ENCODE measurements at regions not wholly inside any gene's neighbourhood (a gene's known extent, or its start where the extent isn't known, plus 50 kb on each side); places are given as distances from the start of the nearest gene placed in this dataset.
A peak's percentile ranks its signal among the peaks of the same experiment; 100 is the strongest.
"Not testable (repeated sequence)": the region's sequence is repeated elsewhere in the genome, so short reads cannot be mapped to it uniquely, and the experiment has no call there.

GRCh38 chr2:31811482-31811881 is 199.3 kb downstream of the MEMO1 start:
- ChIA-PET CTCF (interaction anchor here (0.6 to 1.6 kb wide), 5 partner anchors 17 to 642 kb away, joined by 3 to 4 read pairs (median 3); no protein-coding TSS in a partner anchor), POLR2A (no interaction called here)
- peak overlapping the region; percentile 58 to 70 for H3K27ac ChIP-seq
- H3K4me3 ChIP-seq = no peak overlapping the region
- FAIRE-seq (no peak), ATAC-seq (no peak), DNase-seq (ENCODE audit: low read depth in 1 of 2, low spot score in 1 of 2) (no peak)
- WGBS (ENCODE audit: missing lambda C conversion rate) = 85% methylated on average over 3 of the region's 3 CpGs
- H3K4me1 ChIP-seq = peaks cover 24% of the 10 kb centered on the region
- TF ChIP-seq, protein P1, sequence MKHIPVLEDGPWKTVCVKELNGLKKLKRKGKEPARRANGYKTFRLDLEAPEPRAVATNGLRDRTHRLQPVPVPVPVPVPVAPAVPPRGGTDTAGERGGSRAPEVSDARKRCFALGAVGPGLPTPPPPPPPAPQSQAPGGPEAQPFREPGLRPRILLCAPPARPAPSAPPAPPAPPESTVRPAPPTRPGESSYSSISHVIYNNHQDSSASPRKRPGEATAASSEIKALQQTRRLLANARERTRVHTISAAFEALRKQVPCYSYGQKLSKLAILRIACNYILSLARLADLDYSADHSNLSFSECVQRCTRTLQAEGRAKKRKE (CRISPR knock-in tag; IDR thresholded peaks at IDR 0.05; ENCODE audit: low read depth) = no peak
- no peak for TF ChIP-seq RNF2 (IDR thresholded peaks at IDR 0.05; ENCODE audit: borderline replicate concordance, low read depth)
- peak overlapping the region; percentile 62; the same call in 2 of the 3 replicates for H3K4me2 ChIP-seq
- H3K9me3 ChIP-seq = no peaks in the 10 kb centered on the region

- ChIA-PET POLR2A (interaction anchor here (0.7 kb wide), 1 partner anchor 441 kb away, joined by 4 read pairs; no protein-coding TSS in a partner anchor), CTCF (no interaction called here)
- H3K4me2 ChIP-seq = no peak overlapping the region
- no peak overlapping the region for H3K4me3 ChIP-seq
- no peak for ATAC-seq
- WGBS (ENCODE audit: missing lambda C conversion rate) = 76% methylated on average over 5 of the region's 5 CpGs
- peak overlapping the region in 1 of 2 experiments; percentile 70; a peak in 1 of 6 replicates for H3K27ac ChIP-seq
- peaks cover 24% of the 10 kb centered on the region for H3K4me1 ChIP-seq
- TF ChIP-seq RFX5 (IDR thresholded peaks at IDR 0.05) = no peak
- TF ChIP-seq, protein P2, sequence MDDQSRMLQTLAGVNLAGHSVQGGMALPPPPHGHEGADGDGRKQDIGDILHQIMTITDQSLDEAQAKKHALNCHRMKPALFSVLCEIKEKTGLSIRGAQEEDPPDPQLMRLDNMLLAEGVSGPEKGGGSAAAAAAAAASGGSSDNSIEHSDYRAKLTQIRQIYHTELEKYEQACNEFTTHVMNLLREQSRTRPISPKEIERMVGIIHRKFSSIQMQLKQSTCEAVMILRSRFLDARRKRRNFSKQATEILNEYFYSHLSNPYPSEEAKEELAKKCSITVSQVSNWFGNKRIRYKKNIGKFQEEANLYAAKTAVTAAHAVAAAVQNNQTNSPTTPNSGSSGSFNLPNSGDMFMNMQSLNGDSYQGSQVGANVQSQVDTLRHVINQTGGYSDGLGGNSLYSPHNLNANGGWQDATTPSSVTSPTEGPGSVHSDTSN (IDR thresholded peaks at IDR 0.05) = no peak
- TF ChIP-seq ZFP36 (IDR thresholded peaks at IDR 0.05; ENCODE audit: borderline replicate concordance, partially characterized antibody) = no peak
- no peak for DNase-seq (ENCODE audit: low read depth in 1 of 2, low spot score in 1 of 2)
- no peaks in the 10 kb centered on the region for H3K9me3 ChIP-seq
- FAIRE-seq = no peak
Measured at GRCh38 chr2:31810200-31810917, 200.4 kb downstream of the MEMO1 start.

GRCh38 chr2:31805688-31806087 is 205.1 kb downstream of the MEMO1 start:
- no peaks in the 10 kb centered on the region for H3K4me1 ChIP-seq
- WGBS (ENCODE audit: missing lambda C conversion rate) = 78% methylated on average over 16 of the region's 16 CpGs
- POLR2A ChIA-PET = no interaction called here
- no peak overlapping the region for H3K4me3 ChIP-seq
- ATAC-seq = no peak
- CTCF ChIA-PET = interaction anchor here (0.5 kb wide), 1 partner anchor 124 kb away, joined by 4 read pairs; no protein-coding TSS in a partner anchor
- FAIRE-seq = no peak
- DNase-seq (ENCODE audit: low read depth in 1 of 2, low spot score in 1 of 2) = no peak
- H3K4me2 ChIP-seq = no peak overlapping the region
- no peak overlapping the region for H3K27ac ChIP-seq
- H3K9me3 ChIP-seq = no peaks in the 10 kb centered on the region
- TF ChIP-seq POLR2AphosphoS2 (conservative IDR thresholded peaks at IDR 0.05; ENCODE audit: low read length) (no peak), EP300 (IDR thresholded peaks at IDR 0.05) (no peak), ZC3H11A (IDR thresholded peaks at IDR 0.05) (no peak), ELK1 (IDR thresholded peaks at IDR 0.05; ENCODE audit: low read depth, low read length) (no peak), RNF2 (IDR thresholded peaks at IDR 0.05; ENCODE audit: borderline replicate concordance, low read depth) (no peak), ZFP36 (IDR thresholded peaks at IDR 0.05; ENCODE audit: borderline replicate concordance, partially characterized antibody) (no peak), EHMT2 (IDR thresholded peaks at IDR 0.05; ENCODE audit: low read depth) (no peak)
- TF ChIP-seq, protein P1 (CRISPR knock-in tag; IDR thresholded peaks at IDR 0.05; ENCODE audit: low read depth) = no peak

GRCh38 chr2:31803481-31804153 is 207.2 kb downstream of the MEMO1 start:
- H3K4me3 ChIP-seq; H3K4me2 ChIP-seq; FAIRE-seq; POLR2A ChIA-PET; H3K4me1 ChIP-seq; H3K27ac ChIP-seq; ATAC-seq; DNase-seq (ENCODE audit: low read depth in 1 of 2, low spot score in 1 of 2); H3K9me3 ChIP-seq: not testable (repeated sequence)
- CTCF ChIA-PET = interaction anchor here (0.6 kb wide), 2 partner anchors 66 to 356 kb away, joined by 4 read pairs; no protein-coding TSS in a partner anchor
- WGBS (ENCODE audit: missing lambda C conversion rate) = 94% methylated on average over 36 of the region's 44 CpGs

Measured in A549 (cell line).